ENCODE measurements at regions not wholly inside any gene's neighbourhood (a gene's known extent, or its start where the extent isn't known, plus 50 kb on each side); places are given as distances from the start of the nearest gene placed in this dataset.

- TF ChIP-seq, protein P1, sequence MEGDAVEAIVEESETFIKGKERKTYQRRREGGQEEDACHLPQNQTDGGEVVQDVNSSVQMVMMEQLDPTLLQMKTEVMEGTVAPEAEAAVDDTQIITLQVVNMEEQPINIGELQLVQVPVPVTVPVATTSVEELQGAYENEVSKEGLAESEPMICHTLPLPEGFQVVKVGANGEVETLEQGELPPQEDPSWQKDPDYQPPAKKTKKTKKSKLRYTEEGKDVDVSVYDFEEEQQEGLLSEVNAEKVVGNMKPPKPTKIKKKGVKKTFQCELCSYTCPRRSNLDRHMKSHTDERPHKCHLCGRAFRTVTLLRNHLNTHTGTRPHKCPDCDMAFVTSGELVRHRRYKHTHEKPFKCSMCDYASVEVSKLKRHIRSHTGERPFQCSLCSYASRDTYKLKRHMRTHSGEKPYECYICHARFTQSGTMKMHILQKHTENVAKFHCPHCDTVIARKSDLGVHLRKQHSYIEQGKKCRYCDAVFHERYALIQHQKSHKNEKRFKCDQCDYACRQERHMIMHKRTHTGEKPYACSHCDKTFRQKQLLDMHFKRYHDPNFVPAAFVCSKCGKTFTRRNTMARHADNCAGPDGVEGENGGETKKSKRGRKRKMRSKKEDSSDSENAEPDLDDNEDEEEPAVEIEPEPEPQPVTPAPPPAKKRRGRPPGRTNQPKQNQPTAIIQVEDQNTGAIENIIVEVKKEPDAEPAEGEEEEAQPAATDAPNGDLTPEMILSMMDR (IDR thresholded peaks at IDR 0.05; ENCODE audit: low read depth, low read length): no peak
- TF ChIP-seq, protein P2, sequence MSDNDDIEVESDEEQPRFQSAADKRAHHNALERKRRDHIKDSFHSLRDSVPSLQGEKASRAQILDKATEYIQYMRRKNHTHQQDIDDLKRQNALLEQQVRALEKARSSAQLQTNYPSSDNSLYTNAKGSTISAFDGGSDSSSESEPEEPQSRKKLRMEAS (IDR thresholded peaks at IDR 0.05; ENCODE audit: low read depth, low read length): no peak
- TF ChIP-seq MYC (IDR thresholded peaks at IDR 0.05; ENCODE audit: low read depth, low read length) (no peak), POLR2A (IDR thresholded peaks at IDR 0.05; ENCODE audit: extremely low read depth, insufficient read length) (no peak)
- no peak for DNase-seq (ENCODE audit: low read depth)
- H3K4me3 ChIP-seq (ENCODE audit: low read depth, low read length): no peak overlapping the region
These were observed 181.9 kb upstream of the ANKRD30A start for GRCh38 chr10:36943544-36943943.

GRCh38 chr10:36942616-36943015, 182.8 kb upstream of the ANKRD30A start:
- TF ChIP-seq, protein P2 (IDR thresholded peaks at IDR 0.05; ENCODE audit: low read depth, low read length): no peak
- TF ChIP-seq, protein P1 (IDR thresholded peaks at IDR 0.05; ENCODE audit: low read depth, low read length): no peak
- TF ChIP-seq POLR2A (IDR thresholded peaks at IDR 0.05; ENCODE audit: extremely low read depth, insufficient read length): no peak
- TF ChIP-seq MYC (IDR thresholded peaks at IDR 0.05; ENCODE audit: low read depth, low read length): no peak
- DNase-seq (ENCODE audit: low read depth): no peak
- no peak overlapping the region for H3K4me3 ChIP-seq (ENCODE audit: low read depth, low read length)

- DNase-seq (ENCODE audit: low read depth): no peak
- no peak overlapping the region for H3K4me3 ChIP-seq (ENCODE audit: low read depth, low read length)
These were observed 222.4 kb upstream of the ANKRD30A start for GRCh38 chr10:36903040-36903439.

DNA sequence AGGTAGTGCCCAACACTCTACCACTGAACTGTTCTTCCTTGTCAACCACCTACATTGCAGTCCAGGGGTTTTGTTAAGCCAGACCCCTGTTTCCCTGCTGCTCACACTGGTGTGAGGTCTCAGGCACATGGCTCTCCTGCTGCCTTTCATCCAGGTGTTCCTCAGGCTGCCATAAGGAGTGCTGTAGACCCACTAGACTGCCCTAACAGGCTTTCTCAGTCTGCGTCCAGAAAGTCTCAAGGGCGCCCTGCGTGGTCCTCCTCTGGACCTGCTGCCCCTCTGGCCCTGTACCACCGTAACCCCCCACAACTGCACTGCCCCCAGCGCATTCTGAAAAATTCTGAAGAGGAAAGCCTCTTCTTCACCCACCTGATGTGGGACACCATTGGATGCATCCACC, 225.7 kb upstream of the ANKRD30A start:
- DNase-seq (ENCODE audit: low read depth): no peak

More at GRCh38 chr10:36903040-36903439, 222.4 kb upstream of the ANKRD30A start:
- TF ChIP-seq MYC (IDR thresholded peaks at IDR 0.05; ENCODE audit: low read depth, low read length) (no peak), POLR2A (IDR thresholded peaks at IDR 0.05; ENCODE audit: extremely low read depth, insufficient read length) (no peak)
- TF ChIP-seq, protein P1 (IDR thresholded peaks at IDR 0.05; ENCODE audit: low read depth, low read length): no peak
- TF ChIP-seq, protein P2 (IDR thresholded peaks at IDR 0.05; ENCODE audit: low read depth, low read length): no peak

GRCh38 chr10:36888925-36889573, 236.3 kb upstream of the ANKRD30A start:
- H3K4me3 ChIP-seq (ENCODE audit: low read depth, low read length): no peak overlapping the region
- DNase-seq (ENCODE audit: low read depth): peak; percentile 61
- no peak for TF ChIP-seq MYC (IDR thresholded peaks at IDR 0.05; ENCODE audit: low read depth, low read length)
- TF ChIP-seq, protein P1 (IDR thresholded peaks at IDR 0.05; ENCODE audit: low read depth, low read length): peak; percentile 59

More for the DNA sequence above, 225.7 kb upstream of the ANKRD30A start:
- TF ChIP-seq, protein P2 (IDR thresholded peaks at IDR 0.05; ENCODE audit: low read depth, low read length): no peak
- TF ChIP-seq, protein P1 (IDR thresholded peaks at IDR 0.05; ENCODE audit: low read depth, low read length): no peak
- no peak for TF ChIP-seq POLR2A (IDR thresholded peaks at IDR 0.05; ENCODE audit: extremely low read depth, insufficient read length)
- no peak for TF ChIP-seq MYC (IDR thresholded peaks at IDR 0.05; ENCODE audit: low read depth, low read length)
- H3K4me3 ChIP-seq (ENCODE audit: low read depth, low read length): no peak overlapping the region
